ENCODE measurements at regions not wholly inside any gene's neighbourhood (a gene's known extent, or its start where the extent isn't known, plus 50 kb on each side); places are given as distances from the start of the nearest gene placed in this dataset.

- no peak for ATAC-seq
- TF ChIP-seq, protein P1, sequence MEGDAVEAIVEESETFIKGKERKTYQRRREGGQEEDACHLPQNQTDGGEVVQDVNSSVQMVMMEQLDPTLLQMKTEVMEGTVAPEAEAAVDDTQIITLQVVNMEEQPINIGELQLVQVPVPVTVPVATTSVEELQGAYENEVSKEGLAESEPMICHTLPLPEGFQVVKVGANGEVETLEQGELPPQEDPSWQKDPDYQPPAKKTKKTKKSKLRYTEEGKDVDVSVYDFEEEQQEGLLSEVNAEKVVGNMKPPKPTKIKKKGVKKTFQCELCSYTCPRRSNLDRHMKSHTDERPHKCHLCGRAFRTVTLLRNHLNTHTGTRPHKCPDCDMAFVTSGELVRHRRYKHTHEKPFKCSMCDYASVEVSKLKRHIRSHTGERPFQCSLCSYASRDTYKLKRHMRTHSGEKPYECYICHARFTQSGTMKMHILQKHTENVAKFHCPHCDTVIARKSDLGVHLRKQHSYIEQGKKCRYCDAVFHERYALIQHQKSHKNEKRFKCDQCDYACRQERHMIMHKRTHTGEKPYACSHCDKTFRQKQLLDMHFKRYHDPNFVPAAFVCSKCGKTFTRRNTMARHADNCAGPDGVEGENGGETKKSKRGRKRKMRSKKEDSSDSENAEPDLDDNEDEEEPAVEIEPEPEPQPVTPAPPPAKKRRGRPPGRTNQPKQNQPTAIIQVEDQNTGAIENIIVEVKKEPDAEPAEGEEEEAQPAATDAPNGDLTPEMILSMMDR (IDR thresholded peaks at IDR 0.05), result no peak
- TF ChIP-seq POLR2A (IDR thresholded peaks at IDR 0.05) (no peak), POLR2AphosphoS5 (IDR thresholded peaks at IDR 0.05) (no peak), EP300 (IDR thresholded peaks at IDR 0.05) (no peak)
- no peaks in the 10 kb centered on the region for H3K36me3 ChIP-seq
These were observed 503.4 kb downstream of the PLXNA4 start for GRCh38 chr7:132072873-132073272.

GRCh38 chr7:132072165-132072564, 504.1 kb downstream of the PLXNA4 start:
- Histone ChIP-seq H3K36me3 (no peaks in the 10 kb centered on the region), H3K27me3 (no peaks in the 10 kb centered on the region), H3K27ac (no peak overlapping the region), H3K4me1 (peaks cover 2 to 23% (median 4%) of the 10 kb centered on the region in 3 donors), H3K9me3 (no peaks in the 10 kb centered on the region), H3K4me3 (no peak overlapping the region)
- 97 to 100% methylated on average over 3 of the region's 4 CpGs for WGBS, 2 donors (ENCODE audit: low coverage in 1 of 2)
- TF ChIP-seq POLR2A (IDR thresholded peaks at IDR 0.05) (no peak), POLR2AphosphoS5 (IDR thresholded peaks at IDR 0.05) (no peak), EP300 (IDR thresholded peaks at IDR 0.05) (no peak)
- TF ChIP-seq, protein P1 (IDR thresholded peaks at IDR 0.05), result no peak
- no peak for ATAC-seq

More at GRCh38 chr7:132072873-132073272, 503.4 kb downstream of the PLXNA4 start:
- Histone ChIP-seq H3K27me3 (no peaks in the 10 kb centered on the region), H3K9me3 (no peaks in the 10 kb centered on the region), H3K4me1 (peaks cover 0 to 21% (median 0%) of the 10 kb centered on the region in 3 donors), H3K4me3 (no peak overlapping the region), H3K27ac (no peak overlapping the region)

GRCh38 chr7:132069306-132069705, 507.0 kb downstream of the PLXNA4 start:
- ATAC-seq, result no peak
- Histone ChIP-seq H3K4me3 (no peak overlapping the region), H3K4me1 (peaks cover 10 to 41% (median 13%) of the 10 kb centered on the region in 3 donors), H3K9me3 (no peaks in the 10 kb centered on the region), H3K36me3 (no peaks in the 10 kb centered on the region), H3K27ac (no peak overlapping the region), H3K27me3 (no peaks in the 10 kb centered on the region)
- WGBS, 2 donors (ENCODE audit: low coverage in 1 of 2), result 40 to 55% methylated on average over 4 of the region's 4 CpGs
- no peak for TF ChIP-seq POLR2A (IDR thresholded peaks at IDR 0.05)
- no peak for TF ChIP-seq POLR2AphosphoS5 (IDR thresholded peaks at IDR 0.05)
- TF ChIP-seq, protein P1 (IDR thresholded peaks at IDR 0.05), result no peak
- TF ChIP-seq EP300 (IDR thresholded peaks at IDR 0.05), result no peak

DNA sequence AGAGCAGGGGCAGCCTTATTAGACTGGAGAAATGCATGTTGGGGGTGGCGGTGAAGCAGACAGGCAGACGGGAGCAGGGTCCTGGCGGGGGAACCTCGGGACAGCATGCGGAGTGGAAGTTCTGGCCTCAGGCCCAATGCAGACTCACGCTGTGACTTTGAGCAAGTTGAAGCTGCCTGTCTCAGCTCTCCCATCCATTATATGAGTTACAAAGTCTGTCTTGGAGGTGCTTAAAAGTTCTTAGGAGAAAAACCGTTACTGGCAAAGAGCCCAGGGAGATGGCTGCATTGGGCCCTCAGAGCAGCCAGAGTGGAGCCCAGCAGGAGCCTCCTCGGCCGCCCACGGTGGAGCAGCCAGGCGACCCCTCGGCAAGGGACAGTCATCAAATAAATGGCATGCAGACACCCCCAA, 509.5 kb downstream of the PLXNA4 start:
- peaks cover 10 to 40% (median 13%) of the 10 kb centered on the region in 3 donors for H3K4me1 ChIP-seq
- WGBS, 2 donors (ENCODE audit: low coverage in 1 of 2), result 8 to 21% methylated on average over 6 to 12 of the region's 12 CpGs
- no peaks in the 10 kb centered on the region for H3K27me3 ChIP-seq
- TF ChIP-seq, protein P1 (IDR thresholded peaks at IDR 0.05), result no peak
- no peak for TF ChIP-seq POLR2A (IDR thresholded peaks at IDR 0.05)
- TF ChIP-seq POLR2AphosphoS5 (IDR thresholded peaks at IDR 0.05), result no peak
- TF ChIP-seq EP300 (IDR thresholded peaks at IDR 0.05), result no peak
- H3K36me3 ChIP-seq, result no peaks in the 10 kb centered on the region
- H3K4me3 ChIP-seq, result no peak overlapping the region
- H3K27ac ChIP-seq, result peak overlapping the region; percentile 84 to 98 (median 86)
- peak; percentile 34 for ATAC-seq
- no peaks in the 10 kb centered on the region for H3K9me3 ChIP-seq

DNA sequence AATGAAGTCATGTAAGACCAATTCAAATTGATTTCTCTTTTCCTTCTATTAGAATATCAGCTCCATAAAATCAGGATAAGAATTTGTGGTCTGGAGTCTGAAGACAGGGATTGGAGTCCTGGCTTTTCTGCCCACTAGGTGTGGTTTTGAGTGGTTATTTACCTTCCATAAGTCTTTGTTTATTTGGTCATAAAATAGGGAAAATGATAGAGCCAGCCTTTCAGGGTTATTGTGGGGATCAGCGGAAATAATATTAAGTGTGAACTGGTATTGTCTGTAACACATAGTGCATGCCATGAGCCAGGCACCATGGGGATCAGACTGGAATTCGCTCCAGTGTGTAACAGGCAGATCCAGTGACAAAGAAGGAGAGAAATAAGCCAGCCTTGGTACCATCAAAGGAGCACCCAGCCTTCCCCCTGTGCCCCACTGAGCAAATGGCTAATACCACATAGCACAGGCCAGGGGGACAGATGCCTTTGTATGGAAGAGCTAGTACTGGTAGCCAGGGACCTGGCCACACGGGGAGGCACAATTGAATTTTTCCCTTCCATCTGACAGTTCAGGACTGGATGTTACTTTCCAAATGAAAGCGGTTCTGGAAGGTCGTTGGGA, 509.7 kb upstream of the PODXL start:
- no peak for ATAC-seq
- H3K36me3 ChIP-seq, result no peaks in the 10 kb centered on the region
- 29 to 33% methylated on average over 3 to 4 of the region's 5 CpGs for WGBS, 2 donors (ENCODE audit: low coverage in 1 of 2)
- H3K27ac ChIP-seq, result peak overlapping the region; percentile 84 to 98 (median 86)
- TF ChIP-seq POLR2AphosphoS5 (IDR thresholded peaks at IDR 0.05) (peak; percentile 23), POLR2A (IDR thresholded peaks at IDR 0.05) (no peak)
- no peaks in the 10 kb centered on the region for H3K9me3 ChIP-seq
- no peaks in the 10 kb centered on the region for H3K27me3 ChIP-seq
- H3K4me1 ChIP-seq, result peaks cover 10 to 40% (median 13%) of the 10 kb centered on the region in 3 donors
- H3K4me3 ChIP-seq, result no peak overlapping the region

Measured in gastroesophageal sphincter (tissue), 4 donors.